ENCODE measurements at regions not wholly inside any gene's neighbourhood (a gene's known extent, or its start where the extent isn't known, plus 50 kb on each side); places are given as distances from the start of the nearest gene placed in this dataset.
A peak's percentile ranks its signal among the peaks of the same experiment; 100 is the strongest.

GRCh38 chr14:40485688-40486087, 1053.5 kb upstream of the FBXO33 start:
- DNase-seq (ENCODE audit: low read depth, low spot score): no peak

GRCh38 chr14:40476005-40476404, 1043.8 kb upstream of the FBXO33 start:
- DNase-seq (ENCODE audit: low read depth, low spot score): no peak
- H3K4me3 ChIP-seq (ENCODE audit: low read length): no peak overlapping the region

More at GRCh38 chr14:40485688-40486087, 1053.5 kb upstream of the FBXO33 start:
- no peak overlapping the region for H3K4me3 ChIP-seq (ENCODE audit: low read length)

- no peak for DNase-seq (ENCODE audit: low read depth, low spot score)
- no peak overlapping the region for H3K4me3 ChIP-seq (ENCODE audit: low read length)
Observed at GRCh38 chr14:40467969-40468368, 1035.7 kb upstream of the FBXO33 start.

GRCh38 chr14:40464531-40464930, 1032.3 kb upstream of the FBXO33 start:
- H3K4me3 ChIP-seq (ENCODE audit: low read length): no peak overlapping the region
- no peak for DNase-seq (ENCODE audit: low read depth, low spot score)

GRCh38 chr14:40463886-40464285, 1031.7 kb upstream of the FBXO33 start:
- DNase-seq (ENCODE audit: low read depth, low spot score): no peak

GRCh38 chr14:40452674-40453073, 1020.4 kb upstream of the FBXO33 start:
- no peak overlapping the region for H3K4me3 ChIP-seq (ENCODE audit: low read length)
- DNase-seq (ENCODE audit: low read depth, low spot score): no peak

More at GRCh38 chr14:40463886-40464285, 1031.7 kb upstream of the FBXO33 start:
- no peak overlapping the region for H3K4me3 ChIP-seq (ENCODE audit: low read length)

GRCh38 chr14:40447017-40447416, 1014.8 kb upstream of the FBXO33 start:
- no peak overlapping the region for H3K4me3 ChIP-seq (ENCODE audit: low read length)
- DNase-seq (ENCODE audit: low read depth, low spot score): no peak

- no peak overlapping the region for H3K4me3 ChIP-seq (ENCODE audit: low read length)
- DNase-seq (ENCODE audit: low read depth, low spot score): no peak
Observed at GRCh38 chr14:40445020-40445419, 1012.8 kb upstream of the FBXO33 start.

GRCh38 chr14:40436551-40436950, 1004.3 kb upstream of the FBXO33 start:
- DNase-seq (ENCODE audit: low read depth, low spot score): no peak
- H3K4me3 ChIP-seq (ENCODE audit: low read length): no peak overlapping the region

- H3K4me3 ChIP-seq (ENCODE audit: low read length): peak overlapping the region; percentile 10
- peak; percentile 40 for DNase-seq (ENCODE audit: low read depth, low spot score)
Observed at GRCh38 chr14:40417777-40418401, 985.7 kb upstream of the FBXO33 start.

- H3K4me3 ChIP-seq (ENCODE audit: low read length): no peak overlapping the region
- no peak for DNase-seq (ENCODE audit: low read depth, low spot score)
Observed at GRCh38 chr14:40416565-40416964, 984.3 kb upstream of the FBXO33 start.

GRCh38 chr14:40414386-40414785, 982.2 kb upstream of the FBXO33 start:
- no peak for DNase-seq (ENCODE audit: low read depth, low spot score)
- H3K4me3 ChIP-seq (ENCODE audit: low read length): no peak overlapping the region

- no peak overlapping the region for H3K4me3 ChIP-seq (ENCODE audit: low read length)
- DNase-seq (ENCODE audit: low read depth, low spot score): no peak
Observed at GRCh38 chr14:40413136-40413535, 980.9 kb upstream of the FBXO33 start.

- H3K4me3 ChIP-seq (ENCODE audit: low read length): no peak overlapping the region
- DNase-seq (ENCODE audit: low read depth, low spot score): no peak
Observed at GRCh38 chr14:40410708-40411107, 978.5 kb upstream of the FBXO33 start.

- no peak for DNase-seq (ENCODE audit: low read depth, low spot score)
- no peak overlapping the region for H3K4me3 ChIP-seq (ENCODE audit: low read length)
Observed at GRCh38 chr14:40402957-40403356, 970.7 kb upstream of the FBXO33 start.

GRCh38 chr14:40398981-40399380, 966.7 kb upstream of the FBXO33 start:
- DNase-seq (ENCODE audit: low read depth, low spot score): no peak
- H3K4me3 ChIP-seq (ENCODE audit: low read length): no peak overlapping the region

GRCh38 chr14:40394634-40395340, 962.6 kb upstream of the FBXO33 start:
- no peak for DNase-seq (ENCODE audit: low read depth, low spot score)
- H3K4me3 ChIP-seq (ENCODE audit: low read length): no peak overlapping the region

GRCh38 chr14:40393143-40393542, 960.9 kb upstream of the FBXO33 start:
- H3K4me3 ChIP-seq (ENCODE audit: low read length): no peak overlapping the region
- DNase-seq (ENCODE audit: low read depth, low spot score): no peak

- no peak overlapping the region for H3K4me3 ChIP-seq (ENCODE audit: low read length)
- DNase-seq (ENCODE audit: low read depth, low spot score): no peak
Observed at GRCh38 chr14:40386433-40386832, 954.2 kb upstream of the FBXO33 start.

- no peak for DNase-seq (ENCODE audit: low read depth, low spot score)
- no peak overlapping the region for H3K4me3 ChIP-seq (ENCODE audit: low read length)
Observed at GRCh38 chr14:40374221-40374620, 942.0 kb upstream of the FBXO33 start.

- no peak overlapping the region for H3K4me3 ChIP-seq (ENCODE audit: low read length)
- DNase-seq (ENCODE audit: low read depth, low spot score): no peak
Observed at GRCh38 chr14:40371011-40371410, 938.8 kb upstream of the FBXO33 start.
